ENCODE measurements at regions not wholly inside any gene's neighbourhood (a gene's known extent, or its start where the extent isn't known, plus 50 kb on each side); places are given as distances from the start of the nearest gene placed in this dataset.

- Histone ChIP-seq H3K27me3 (ENCODE audit: insufficient read depth, low read length, poor library complexity, severe bottlenecking) (no peaks in the 10 kb centered on the region), H3K4me1 (ENCODE audit: insufficient read depth, low read length) (no peaks in the 10 kb centered on the region), H3K27ac (ENCODE audit: low read depth, low read length) (no peak overlapping the region), H3K4me3 (ENCODE audit: low read length) (no peak overlapping the region), H3K9me3 (ENCODE audit: low read length) (no peaks in the 10 kb centered on the region), H3K36me3 (ENCODE audit: insufficient read depth, low read length) (no peaks in the 10 kb centered on the region)
- DNase-seq: no peak
- ChIA-PET CTCF (no interaction called here), POLR2A (no interaction called here)
- Mint-ChIP-seq H3K27me3 (peaks cover 9 to 46% of the 10 kb centered on the region in 2 donors), H3K27ac (no peak overlapping the region), H3K4me3 (no peak overlapping the region), H3K4me1 (no peaks in the 10 kb centered on the region), H3K36me3 (no peaks in the 10 kb centered on the region), H3K9me3 (no peaks in the 10 kb centered on the region)
Measured at GRCh38 chr21:35859677-35860076, 200.6 kb downstream of the SETD4 start.

GRCh38 chr21:35857095-35857494 lies 203.2 kb downstream of the SETD4 start:
- DNase-seq: no peak
- POLR2A ChIA-PET: no interaction called here
- Mint-ChIP-seq H3K9me3 (no peaks in the 10 kb centered on the region), H3K27ac (no peak overlapping the region), H3K27me3 (peaks cover 14 to 67% of the 10 kb centered on the region in 2 donors), H3K36me3 (no peaks in the 10 kb centered on the region), H3K4me1 (no peaks in the 10 kb centered on the region), H3K4me3 (no peak overlapping the region)
- no peak overlapping the region for H3K27ac ChIP-seq (ENCODE audit: low read depth, low read length)
- no peaks in the 10 kb centered on the region for H3K36me3 ChIP-seq (ENCODE audit: insufficient read depth, low read length)
- no peaks in the 10 kb centered on the region for H3K9me3 ChIP-seq (ENCODE audit: low read length)
- no peaks in the 10 kb centered on the region for H3K4me1 ChIP-seq (ENCODE audit: insufficient read depth, low read length)
- no peaks in the 10 kb centered on the region for H3K27me3 ChIP-seq (ENCODE audit: insufficient read depth, low read length, poor library complexity, severe bottlenecking)
- CTCF ChIA-PET: no interaction called here
- H3K4me3 ChIP-seq (ENCODE audit: low read length): no peak overlapping the region

- no peaks in the 10 kb centered on the region for H3K4me1 Mint-ChIP-seq
- no peaks in the 10 kb centered on the region for H3K27me3 ChIP-seq (ENCODE audit: insufficient read depth, low read length, poor library complexity, severe bottlenecking)
- H3K27ac ChIP-seq (ENCODE audit: low read depth, low read length): no peak overlapping the region
- H3K36me3 ChIP-seq (ENCODE audit: insufficient read depth, low read length): no peaks in the 10 kb centered on the region
- no peaks in the 10 kb centered on the region for H3K9me3 Mint-ChIP-seq
- H3K27ac Mint-ChIP-seq: no peak overlapping the region
- H3K9me3 ChIP-seq (ENCODE audit: low read length): no peaks in the 10 kb centered on the region
- no peak for DNase-seq
- peaks cover 13 to 72% of the 10 kb centered on the region in 2 donors for H3K27me3 Mint-ChIP-seq
- ChIA-PET POLR2A (no interaction called here), CTCF (no interaction called here)
- no peak overlapping the region for H3K4me3 ChIP-seq (ENCODE audit: low read length)
- no peaks in the 10 kb centered on the region for H3K36me3 Mint-ChIP-seq
- H3K4me1 ChIP-seq (ENCODE audit: insufficient read depth, low read length): no peaks in the 10 kb centered on the region
- no peak overlapping the region for H3K4me3 Mint-ChIP-seq
Measured at GRCh38 chr21:35855484-35855883, 204.8 kb downstream of the SETD4 start.

DNA sequence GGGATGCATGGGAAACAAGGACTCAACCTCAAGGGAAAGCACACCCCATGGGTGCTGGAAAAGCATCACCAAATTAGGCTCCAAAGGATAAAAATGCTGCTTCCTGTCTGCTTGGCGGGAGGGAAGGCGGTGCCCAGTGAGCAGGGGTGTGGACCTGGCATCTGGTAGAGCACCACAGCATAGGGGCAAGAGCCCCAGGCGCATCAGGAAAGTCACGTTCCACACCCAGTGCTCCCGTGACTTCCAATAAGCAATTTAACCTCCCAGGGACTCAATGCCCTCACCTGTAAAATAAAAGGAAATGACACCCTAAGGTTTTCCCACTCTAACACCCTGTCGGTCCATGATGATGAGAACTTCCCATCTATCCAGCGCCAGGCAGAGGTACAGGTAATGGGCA lies 206.0 kb downstream of the SETD4 start:
- ChIA-PET CTCF (no interaction called here), POLR2A (no interaction called here)
- Histone ChIP-seq H3K27ac (ENCODE audit: low read depth, low read length) (no peak overlapping the region), H3K4me1 (ENCODE audit: insufficient read depth, low read length) (no peaks in the 10 kb centered on the region), H3K4me3 (ENCODE audit: low read length) (no peak overlapping the region), H3K27me3 (ENCODE audit: insufficient read depth, low read length, poor library complexity, severe bottlenecking) (no peaks in the 10 kb centered on the region), H3K36me3 (ENCODE audit: insufficient read depth, low read length) (no peaks in the 10 kb centered on the region), H3K9me3 (ENCODE audit: low read length) (no peaks in the 10 kb centered on the region)
- H3K27ac Mint-ChIP-seq: no peak overlapping the region
- H3K9me3 Mint-ChIP-seq: no peaks in the 10 kb centered on the region
- DNase-seq: no peak
- no peak overlapping the region for H3K4me3 Mint-ChIP-seq
- H3K36me3 Mint-ChIP-seq: no peaks in the 10 kb centered on the region
- peaks cover 13 to 63% of the 10 kb centered on the region in 2 donors for H3K27me3 Mint-ChIP-seq
- no peaks in the 10 kb centered on the region for H3K4me1 Mint-ChIP-seq

DNA sequence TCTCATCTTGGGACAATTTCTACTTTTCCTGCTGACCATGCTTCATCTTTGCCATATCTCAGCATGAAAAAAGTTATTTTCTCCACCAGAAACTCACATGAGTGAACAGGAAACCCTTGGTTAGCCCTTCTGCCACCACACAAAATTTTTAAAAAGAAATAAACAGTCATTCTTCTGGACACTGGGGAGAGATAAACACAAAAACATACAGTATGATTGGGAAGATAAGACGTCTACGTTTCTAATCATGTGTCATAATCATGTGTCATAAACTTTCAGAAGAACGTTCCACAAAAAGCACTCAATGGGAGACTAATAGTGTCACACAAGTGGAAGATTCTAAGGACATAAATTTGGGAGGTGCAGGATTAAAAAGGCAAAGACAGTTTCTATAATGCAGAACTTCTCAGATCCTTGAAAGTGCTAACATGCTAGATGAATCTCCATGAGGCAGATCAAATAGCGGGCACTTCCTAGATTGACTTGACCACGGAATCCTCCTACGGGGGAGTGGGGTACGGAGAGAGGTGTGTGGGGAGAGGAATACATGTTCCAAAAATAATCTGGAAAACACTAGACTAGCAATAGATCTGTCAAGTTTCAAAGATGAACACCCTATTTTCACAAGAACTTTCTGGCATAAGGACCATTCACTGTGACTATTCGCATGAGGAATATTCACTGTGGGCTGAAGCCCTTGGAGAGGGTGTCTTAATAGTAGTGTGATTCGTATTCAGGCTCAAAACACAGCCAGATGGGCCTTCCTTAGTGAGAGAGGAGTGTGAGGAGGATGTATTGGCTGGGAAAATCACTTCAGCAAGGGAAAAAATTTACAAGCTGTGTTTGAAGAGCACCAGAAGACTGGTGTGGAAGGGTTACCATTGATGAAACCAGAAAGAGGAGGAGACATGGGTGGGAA lies 206.7 kb downstream of the SETD4 start:
- Histone ChIP-seq H3K4me3 (ENCODE audit: low read length) (no peak overlapping the region), H3K9me3 (ENCODE audit: low read length) (no peaks in the 10 kb centered on the region), H3K27ac (ENCODE audit: low read depth, low read length) (no peak overlapping the region), H3K4me1 (ENCODE audit: insufficient read depth, low read length) (no peaks in the 10 kb centered on the region), H3K27me3 (ENCODE audit: insufficient read depth, low read length, poor library complexity, severe bottlenecking) (no peaks in the 10 kb centered on the region), H3K36me3 (ENCODE audit: insufficient read depth, low read length) (no peaks in the 10 kb centered on the region)
- Mint-ChIP-seq H3K9me3 (no peaks in the 10 kb centered on the region), H3K36me3 (no peaks in the 10 kb centered on the region), H3K27me3 (peaks cover 7 to 58% of the 10 kb centered on the region in 2 donors), H3K4me3 (no peak overlapping the region), H3K27ac (no peak overlapping the region), H3K4me1 (no peaks in the 10 kb centered on the region)
- ChIA-PET POLR2A (no interaction called here), CTCF (no interaction called here)
- no peak for DNase-seq

DNA sequence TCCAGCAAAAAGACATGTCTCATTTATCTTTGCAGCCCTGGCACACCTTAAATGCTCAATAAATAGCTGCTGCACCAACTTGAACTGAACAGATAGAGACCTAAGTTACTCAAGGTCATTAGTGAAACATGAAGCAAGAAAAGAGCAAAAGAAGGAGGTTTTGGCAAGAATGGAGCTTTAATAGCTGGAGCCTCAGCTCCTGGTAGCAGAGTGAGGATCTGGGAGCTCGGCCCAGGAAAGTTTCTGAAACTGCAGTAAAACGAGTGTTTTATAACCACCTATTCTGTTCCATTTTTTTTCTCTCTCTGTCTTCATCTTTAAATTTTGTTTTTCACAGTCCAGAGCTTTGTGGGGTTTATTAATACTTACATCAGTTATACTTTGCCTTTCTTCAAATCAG lies 207.5 kb downstream of the SETD4 start:
- Histone ChIP-seq H3K9me3 (ENCODE audit: low read length) (no peaks in the 10 kb centered on the region), H3K27ac (ENCODE audit: low read depth, low read length) (no peak overlapping the region), H3K27me3 (ENCODE audit: insufficient read depth, low read length, poor library complexity, severe bottlenecking) (no peaks in the 10 kb centered on the region), H3K36me3 (ENCODE audit: insufficient read depth, low read length) (no peaks in the 10 kb centered on the region), H3K4me1 (ENCODE audit: insufficient read depth, low read length) (no peaks in the 10 kb centered on the region), H3K4me3 (ENCODE audit: low read length) (no peak overlapping the region)
- no peak for DNase-seq
- no peaks in the 10 kb centered on the region for H3K4me1 Mint-ChIP-seq
- no peak overlapping the region for H3K27ac Mint-ChIP-seq
- H3K4me3 Mint-ChIP-seq: no peak overlapping the region
- ChIA-PET POLR2A (no interaction called here), CTCF (no interaction called here)
- no peaks in the 10 kb centered on the region for H3K36me3 Mint-ChIP-seq
- no peaks in the 10 kb centered on the region for H3K9me3 Mint-ChIP-seq
- peaks cover 7 to 57% of the 10 kb centered on the region in 2 donors for H3K27me3 Mint-ChIP-seq

DNA sequence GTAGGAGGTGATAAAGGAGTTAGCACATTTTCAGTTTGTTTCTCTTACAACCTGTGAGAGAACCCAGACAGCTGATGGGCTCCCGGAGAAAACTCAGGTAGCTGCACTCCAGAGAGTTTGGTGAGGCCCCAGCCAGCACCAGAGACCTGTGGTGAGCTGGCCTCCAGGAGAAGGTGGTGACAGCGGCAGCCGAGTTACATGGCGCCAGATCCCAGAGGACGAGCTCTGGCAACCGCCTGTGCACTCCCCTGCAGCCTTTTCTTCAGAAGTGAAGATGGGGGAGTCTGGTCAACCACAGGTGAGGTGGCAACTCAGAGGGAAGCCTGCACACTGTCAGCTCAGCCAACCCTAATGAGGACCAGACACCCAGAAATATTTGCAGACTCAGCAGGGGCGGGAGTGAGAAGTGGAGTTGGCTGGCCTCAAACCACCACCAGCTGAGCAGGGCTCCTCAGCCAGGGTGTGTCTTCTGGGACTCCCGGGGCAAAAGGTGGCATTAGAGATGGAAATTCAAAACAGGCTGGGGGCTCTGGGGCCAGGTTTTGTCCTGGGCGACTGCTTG lies 209.7 kb downstream of the SETD4 start:
- Mint-ChIP-seq H3K36me3 (no peaks in the 10 kb centered on the region), H3K9me3 (no peaks in the 10 kb centered on the region), H3K27me3 (peaks cover 9 to 50% of the 10 kb centered on the region in 2 donors), H3K27ac (no peak overlapping the region), H3K4me1 (no peaks in the 10 kb centered on the region), H3K4me3 (no peak overlapping the region)
- Histone ChIP-seq H3K27ac (ENCODE audit: low read depth, low read length) (no peak overlapping the region), H3K27me3 (ENCODE audit: insufficient read depth, low read length, poor library complexity, severe bottlenecking) (no peaks in the 10 kb centered on the region), H3K4me3 (ENCODE audit: low read length) (no peak overlapping the region), H3K4me1 (ENCODE audit: insufficient read depth, low read length) (no peaks in the 10 kb centered on the region), H3K9me3 (ENCODE audit: low read length) (no peaks in the 10 kb centered on the region), H3K36me3 (ENCODE audit: insufficient read depth, low read length) (no peaks in the 10 kb centered on the region)
- POLR2A ChIA-PET: interaction anchor here (0.6 kb wide), 1 partner anchor 420 kb away, joined by 3 read pairs; no protein-coding TSS in a partner anchor
- DNase-seq: no peak
- CTCF ChIA-PET: interaction anchor here (1.1 to 2.2 kb wide), 2 partner anchors 9 to 11 kb away, joined by 4 to 10 read pairs; no protein-coding TSS in a partner anchor

GRCh38 chr21:35850029-35850428 lies 210.3 kb downstream of the SETD4 start:
- Mint-ChIP-seq H3K9me3 (no peaks in the 10 kb centered on the region), H3K27ac (no peak overlapping the region), H3K36me3 (no peaks in the 10 kb centered on the region), H3K27me3 (peaks cover 9 to 48% of the 10 kb centered on the region in 2 donors), H3K4me1 (no peaks in the 10 kb centered on the region), H3K4me3 (no peak overlapping the region)
- Histone ChIP-seq H3K4me3 (ENCODE audit: low read length) (no peak overlapping the region), H3K9me3 (ENCODE audit: low read length) (no peaks in the 10 kb centered on the region), H3K27ac (ENCODE audit: low read depth, low read length) (no peak overlapping the region), H3K4me1 (ENCODE audit: insufficient read depth, low read length) (no peaks in the 10 kb centered on the region), H3K36me3 (ENCODE audit: insufficient read depth, low read length) (no peaks in the 10 kb centered on the region), H3K27me3 (ENCODE audit: insufficient read depth, low read length, poor library complexity, severe bottlenecking) (no peaks in the 10 kb centered on the region)
- ChIA-PET CTCF (interaction anchor here (1.1 to 2.2 kb wide), 2 partner anchors 8 to 11 kb away, joined by 4 to 10 read pairs; no protein-coding TSS in a partner anchor), POLR2A (interaction anchor here (0.6 kb wide), 1 partner anchor 419 kb away, joined by 3 read pairs; no protein-coding TSS in a partner anchor)
- DNase-seq: no peak

Measured in CD8-positive, alpha-beta memory T cell (primary cell).